HepG2 (cell line): ENCODE measurements at regions not wholly inside any gene's neighbourhood (a gene's known extent, or its start where the extent isn't known, plus 50 kb on each side); places are given as distances from the start of the nearest gene placed in this dataset.

Experiments used
- ATAC-seq: fragments of 200-7000 bp; cut with Tn5 transposase; 3 replicates; pipeline ENCODE4 v1.9.1; 2020; ENCODE audit warnings: mild to moderate bottlenecking, moderate library complexity
- BruUV-seq: library from RNA; stranded (reverse); fragments of 400-500 nt; replicated peaks from 2 replicates; lab custom pipeline; 2021; lab: Mats Ljungman, UMichigan
- CTCF ChIA-PET: fragments of 300-600 bp; formaldehyde crosslinking; extraction: SDS; loops from one replicate; lab custom pipeline; 2021; ENCODE audit warnings: low total read pairs, inconsistent platforms, low intra/inter-chr PET ratio; lab: Yijun Ruan, JAX
- POLR2A ChIA-PET: fragments of 350-600 bp; sonication (Branson Sonifier 250); formaldehyde crosslinking; loops from one replicate; lab custom pipeline; 2020; ENCODE audit warnings: antibody characterized with exemption, inconsistent platforms; lab: Yijun Ruan, JAX
- DNase-seq: peaks from one replicate; pipeline ENCODE4 v3.0.0-alpha.2; 2015; ENCODE audit warnings: low spot score
- FAIRE-seq: peaks from 3 replicates; lab custom pipeline; 2011; peaks lifted over from hg19 to GRCh38; lab: Jason Lieb, UNC
- H2AFZ ChIP-seq: one replicate; pipeline ENCODE4 v1.6.1; 2011; ENCODE audit warnings: low read length, inconsistent platforms
- H3K27ac ChIP-seq: fragments of 300-600 bp; 3 replicates; pipeline ENCODE4 v1.8.0; 2011; ENCODE audit warnings: mixed run types, mild to moderate bottlenecking, mixed read lengths, low read length, inconsistent platforms; ENCODE audit not compliant: insufficient read depth; ENCODE audit errors: extremely low read length
- H3K27me3 ChIP-seq, 2 experiments: fragments of 200-600 bp in 1 of 2; 2 replicates in 1 of 2; 3 replicates in 1 of 2; pipeline versions ENCODE4 v1.6.0 to v1.8.0; 2011; ENCODE audit warnings: low read length in 2 of 2, mild to moderate bottlenecking in 2 of 2, moderate library complexity in 2 of 2, inconsistent platforms in 1 of 2; ENCODE audit not compliant: insufficient read depth in 2 of 2, control insufficient read depth in 1 of 2
- H3K36me3 ChIP-seq, 2 experiments: fragments of 200-600 bp in 1 of 2; replicated peaks in 1 of 2; 2 replicates in 1 of 2; 3 replicates in 1 of 2; pipeline versions ENCODE4 v1.5.1 to v1.8.0; 2011; ENCODE audit warnings: low read length in 2 of 2, inconsistent platforms in 1 of 2; ENCODE audit not compliant: insufficient read depth in 2 of 2, control insufficient read depth in 1 of 2
- H3K4me1 ChIP-seq: 2 replicates; pipeline ENCODE4 v1.5.1; 2012; ENCODE audit warnings: low read length, inconsistent platforms; ENCODE audit not compliant: insufficient read depth
- H3K4me2 ChIP-seq: 2 replicates; pipeline ENCODE4 v1.6.0; 2011; ENCODE audit warnings: low read depth, low read length, inconsistent platforms
- H3K4me3 ChIP-seq, 3 experiments: fragments of 200-600 bp in 1 of 3; sonication (generic), shearing (Covaris generic) in 1 of 3; replicated peaks in 1 of 3; 2 replicates each; pipeline ENCODE4 v1.5.1; 2011 to 2016; ENCODE audit warnings: low read length in 3 of 3, inconsistent platforms in 2 of 3, low read depth in 2 of 3, mild to moderate bottlenecking in 2 of 3, control low read depth in 1 of 3, mixed read lengths in 1 of 3; ENCODE audit not compliant: insufficient read depth in 1 of 3
- H3K79me2 ChIP-seq: one replicate; pipeline ENCODE4 v1.6.1; 2011; ENCODE audit warnings: low read length, inconsistent platforms; ENCODE audit not compliant: insufficient read depth
- H3K9ac ChIP-seq: 2 replicates; pipeline ENCODE4 v1.6.0; 2011; ENCODE audit warnings: mild to moderate bottlenecking, low read depth, low read length, inconsistent platforms; ENCODE audit not compliant: insufficient read depth
- H3K9me3 ChIP-seq: 2 replicates; pipeline ENCODE4 v1.5.1; 2012; ENCODE audit warnings: mild to moderate bottlenecking, low read length
- H4K20me1 ChIP-seq: 2 replicates; pipeline ENCODE4 v1.6.0; 2011; ENCODE audit warnings: inconsistent platforms, mild to moderate bottlenecking, low read length, moderate library complexity; ENCODE audit not compliant: insufficient read depth
- ESRRA ChIP-seq: sonication (generic); formaldehyde crosslinking; IDR thresholded peaks from 2 replicates; pipeline ENCODE4 v1.5.1; 2020; ENCODE audit warnings: mild to moderate bottlenecking, low read depth, missing genetic modification reagents
- GRHL1 ChIP-seq: sonication (generic); formaldehyde crosslinking; conservative IDR thresholded peaks from 2 replicates; pipeline ENCODE4 v1.8.0; 2022; ENCODE audit warnings: missing genetic modification reagents
- HNRNPH1 ChIP-seq: fragments of 200-400 bp; formaldehyde crosslinking; optimal IDR thresholded peaks from 2 replicates; pipeline ENCODE3; 2017; ENCODE audit warnings: mild to moderate bottlenecking, low read depth, low read length
- MAX ChIP-seq: IDR thresholded peaks from 2 replicates; pipeline ENCODE4 v1.6.1; 2012; ENCODE audit warnings: inconsistent platforms
- NR2C2 ChIP-seq: sonication (generic); formaldehyde crosslinking; IDR thresholded peaks from 2 replicates; pipeline ENCODE4 v1.4.0; 2020; ENCODE audit warnings: missing genetic modification reagents, mild to moderate bottlenecking, moderate library complexity, borderline replicate concordance
- ZBTB3 ChIP-seq: sonication (generic); formaldehyde crosslinking; IDR thresholded peaks from 2 replicates; pipeline ENCODE4 v1.4.0; 2020; ENCODE audit warnings: low read depth, mild to moderate bottlenecking, moderate library complexity, missing genetic modification reagents, borderline replicate concordance
- ZNF12 ChIP-seq: sonication (generic); formaldehyde crosslinking; IDR thresholded peaks from 2 replicates; pipeline ENCODE4 v1.5.0; 2020; ENCODE audit warnings: missing genetic modification reagents
- ZNF383 ChIP-seq: sonication (generic); formaldehyde crosslinking; IDR thresholded peaks from 2 replicates; pipeline ENCODE4 v1.4.0; 2020; ENCODE audit warnings: missing genetic modification reagents, mild to moderate bottlenecking, borderline replicate concordance
- WGBS: methylation state at CpG from one replicate; pipeline ENCODE4 v1.1.6; 2017; ENCODE audit warnings: low lambda C conversion rate; 5-methylcytosine and 5-hydroxymethylcytosine counted together
- in situ Hi-C: cut with HindIII; loops from 2 replicates; pipeline ENCODE4 v1.10.0; 2017; ENCODE audit warnings: low pct_unique_long_range_greater_than_20kb; ENCODE audit not compliant: extremely low pct_ligation_motif_present
- intact Hi-C: fragments of 100-400 bp; cut with micrococcal nuclease; formaldehyde crosslinking; loops from one replicate; pipeline ENCODE4 v1.10.0; 2022; ENCODE audit not compliant: unreplicated experiment

GRCh38 chr5:147998704-147999103 lies 65.1 kb upstream of the SPINK5 start (continued):
- TF ChIP-seq MAX: no peak
- TF ChIP-seq, all 625 proteins: peak for 0

GRCh38 chr5:147997486-147997885 lies 66.3 kb upstream of the SPINK5 start:
- in situ Hi-C loops (no loop called here), intact Hi-C loops (no loop called here)
- Histone ChIP-seq H3K4me3 (no peak overlapping the region), H3K4me2 (no peak overlapping the region), H3K27ac (no peak overlapping the region), H3K36me3 (no peaks in the 10 kb centered on the region), H3K9me3 (peaks cover 28% of the 10 kb centered on the region), H3K79me2 (no peaks in the 10 kb centered on the region), H2AFZ (no peak overlapping the region), H4K20me1 (no peaks in the 10 kb centered on the region), H3K9ac (no peak overlapping the region), H3K4me1 (no peaks in the 10 kb centered on the region), H3K27me3 (no peaks in the 10 kb centered on the region)
- ChIA-PET POLR2A (no interaction called here), CTCF (no interaction called here)
- no peak for FAIRE-seq
- WGBS: 0% methylated on average over 3 of the region's 3 CpGs
- ATAC-seq: no peak
- BruUV-seq: no TSS peak
- no peak for DNase-seq
- TF ChIP-seq ZNF383: no peak
- no peak for TF ChIP-seq ZNF12 (CRISPR knock-in tag)
- no peak for TF ChIP-seq GRHL1 (CRISPR knock-in tag)
- no peak for TF ChIP-seq HNRNPH1
- no peak for TF ChIP-seq NR2C2 (CRISPR knock-in tag)
- no peak for TF ChIP-seq MAX
- no peak for TF ChIP-seq ESRRA (CRISPR knock-in tag)
- no peak for TF ChIP-seq ZBTB3 (CRISPR knock-in tag)
